Heart right ventricle (tissue), 16 donors: ENCODE measurements at regions not wholly inside any gene's neighbourhood (a gene's known extent, or its start where the extent isn't known, plus 50 kb on each side); places are given as distances from the start of the nearest gene placed in this dataset.
"Not testable (repeated sequence)": the region's sequence is repeated elsewhere in the genome, so short reads cannot be mapped to it uniquely, and the experiment has no call there.

Source experiments
- ATAC-seq, 8 donors: fragments of 200-7000 bp; cut with Tn5 transposase; one replicate each; pipeline ENCODE4 v1.9.1; 2020; ENCODE audit warnings: mild to moderate bottlenecking in 8 of 8, moderate library complexity in 8 of 8, moderate number of reproducible peaks in 1 of 8
- DNase-seq, 2 donors: peaks; one replicate each; pipeline ENCODE4 v3.0.0-alpha.2; 2020
- H3K27ac ChIP-seq, 10 donors: fragments of 200-600 bp; sonication (generic) in 2 of 10; one replicate each; pipeline versions ENCODE4 v1.5.0 to v1.8.0; 2020 to 2022; ENCODE audit warnings: mild to moderate bottlenecking in 3 of 10
- H3K27me3 ChIP-seq, 7 donors: fragments of 200-600 bp; one replicate each; pipeline ENCODE4 v1.8.0; 2021 to 2022; ENCODE audit warnings: mild to moderate bottlenecking in 2 of 7
- H3K36me3 ChIP-seq, 9 donors: fragments of 200-600 bp; sonication (generic) in 1 of 9; one replicate each; pipeline versions ENCODE4 v1.5.0 to v1.8.0; 2020 to 2022; ENCODE audit warnings: mild to moderate bottlenecking in 2 of 9
- H3K4me1 ChIP-seq, 9 donors: fragments of 200-600 bp; sonication (generic) in 1 of 9; one replicate each; pipeline versions ENCODE4 v1.5.0 to v1.8.0; 2020 to 2022; ENCODE audit warnings: mild to moderate bottlenecking in 4 of 9
- H3K4me3 ChIP-seq, 10 donors: fragments of 200-600 bp; sonication (generic) in 2 of 10; one replicate each; pipeline versions ENCODE4 v1.5.0 to v1.8.0; 2020 to 2022; ENCODE audit warnings: mild to moderate bottlenecking in 7 of 10, moderate library complexity in 2 of 10
- H3K9me3 ChIP-seq, 11 donors: fragments of 200-600 bp in 10 of 11; sonication (generic) in 2 of 11; one replicate each; pipeline versions ENCODE4 v1.5.0 to v1.8.0; 2013 to 2022; ENCODE audit warnings: mild to moderate bottlenecking in 2 of 11, control low read depth in 1 of 11, moderate library complexity in 1 of 11
- CTCF ChIP-seq, 9 donors: fragments of 200-600 bp; sonication (generic) in 2 of 9; IDR thresholded peaks; one replicate each; pipeline versions ENCODE4 v1.5.0 to v1.8.0; 2021 to 2022; ENCODE audit warnings: antibody characterized with exemption in 9 of 9, mild to moderate bottlenecking in 5 of 9, moderate library complexity in 1 of 9
- WGBS, 2 donors: extraction: QIAGEN DNeasy Blood & Tissue Kit; methylation state at CpG; one replicate each; pipeline ENCODE4 v1.1.7; 2013; ENCODE audit warnings: inconsistent platforms in 1 of 2; 5-methylcytosine and 5-hydroxymethylcytosine counted together
- intact Hi-C, 10 donors: fragments of 100-400 bp; cut with DNase I; formaldehyde crosslinking; loops; one replicate each; pipeline versions ENCODE4 v1.11.1 to v1.14.2; 2022
- donor health status: Arrhythmogenic right ventricular cardiomyopathy.
- donor health status: ischemic (EF 13 %, LVEDD 7.1; RV severe dilation, severe dysfunction).
- donor health status: healthy with polysubstance abuse.
- donor health status: DM: no; HTN: yes; CAD: no.
- donor health status: DM: no; HTN: no; CAD: no.
- donor health status: ischemic (EF 25% LVEDD 6.9; RV normal size, moderate dysfunction).
- donor health status: ischemic (EF 25% LVEDD 5.7; RV mildly dilated, moderate dysfunction).
- donor health status: healthy.
- donor health status: DM: yes; HTN: yes; CAD: no.
- donor health status: Ischemic cardiomyopathy.
- donor health status: ischemic (EF 35%, LVEDD 5.7; RV mildly dilated, moderate dysfunction).
- donor health status: nonischemic (EF 11% LVEDD 7.7; RV severe dilation, severe dysfunction).
- donor health status: DM: yes; HTN: yes; CAD: no.
- donor health status: PGD.
- donor health status: ischemic (EF 29% LVEDD 5.4; RV normal size, mild dysfunction).
- donor health status: nonischemic (EF 23%, LVEDD 6.1; RV moderate dilation, normal function).

GRCh38 chr20:33929917-33930316, 63.8 kb upstream of the RALY start:
- TF ChIP-seq CTCF (IDR thresholded peaks at IDR 0.05): no peak
- H3K27ac ChIP-seq: no peak overlapping the region
- intact Hi-C loops: loop anchor here in 9 of 10 donors (5.0 to 10.0 kb wide), 4 partner anchors 137 to 197 kb away; no protein-coding TSS in a partner anchor
- no peaks in the 10 kb centered on the region for H3K36me3 ChIP-seq
- H3K27me3 ChIP-seq: no peaks in the 10 kb centered on the region
- H3K4me3 ChIP-seq: no peak overlapping the region
- no peak for ATAC-seq
- DNase-seq: no peak
- H3K9me3 ChIP-seq: no peaks in the 10 kb centered on the region
- peaks cover 0 to 4% (median 0%) of the 10 kb centered on the region in 9 donors for H3K4me1 ChIP-seq
- 65 to 66% methylated on average over 6 of the region's 6 CpGs for WGBS, 2 donors

GRCh38 chr20:33933469-33933909, 60.2 kb upstream of the RALY start:
- H3K27me3 ChIP-seq: no peaks in the 10 kb centered on the region
- TF ChIP-seq CTCF (IDR thresholded peaks at IDR 0.05): peak; percentile 35 to 69 (median 59)
- H3K36me3 ChIP-seq: no peaks in the 10 kb centered on the region
- H3K4me3 ChIP-seq: no peak overlapping the region
- WGBS, 2 donors: 56 to 65% methylated on average over 5 of the region's 5 CpGs
- intact Hi-C loops: loop anchor here in 9 of 10 donors (2.0 to 10.0 kb wide), 5 partner anchors 134 to 195 kb away; no protein-coding TSS in a partner anchor
- peak; percentile 34 to 65 for DNase-seq
- peak; percentile 81 to 97 (median 89) for ATAC-seq
- peaks cover 0 to 4% (median 0%) of the 10 kb centered on the region in 9 donors for H3K4me1 ChIP-seq
- H3K9me3 ChIP-seq: no peaks in the 10 kb centered on the region
- peak overlapping the region in 1 of 10 donors; percentile 26 for H3K27ac ChIP-seq

GRCh38 chr20:33936656-33937055, 57.1 kb upstream of the RALY start:
- ATAC-seq (no peak), DNase-seq (no peak)
- Histone ChIP-seq H3K27me3 (no peaks in the 10 kb centered on the region), H3K36me3 (no peaks in the 10 kb centered on the region), H3K27ac (no peak overlapping the region), H3K4me3 (no peak overlapping the region), H3K9me3 (no peaks in the 10 kb centered on the region), H3K4me1 (peaks cover 0 to 4% (median 0%) of the 10 kb centered on the region in 9 donors)
- no peak for TF ChIP-seq CTCF (IDR thresholded peaks at IDR 0.05)
- 79 to 88% methylated on average over 5 of the region's 5 CpGs for WGBS, 2 donors
- intact Hi-C loops: loop anchor here in 2 of 10 donors (10.0 kb wide), 1 partner anchor 188 kb away; no protein-coding TSS in a partner anchor

GRCh38 chr20:33939031-33939430, 54.7 kb upstream of the RALY start:
- not testable (repeated sequence) for H3K4me3 ChIP-seq, H3K27ac ChIP-seq, DNase-seq, H3K4me1 ChIP-seq, H3K27me3 ChIP-seq, H3K36me3 ChIP-seq, H3K9me3 ChIP-seq
- intact Hi-C loops: loop anchor here in 2 of 10 donors (10.0 kb wide), 1 partner anchor 186 kb away; no protein-coding TSS in a partner anchor
- 87 to 91% methylated on average over 5 of the region's 5 CpGs for WGBS, 2 donors
- peak in 1 of 8 donors; percentile 65 for ATAC-seq

- Histone ChIP-seq H3K27ac (no peak overlapping the region), H3K4me3 (no peak overlapping the region), H3K4me1 (no peaks in the 10 kb centered on the region), H3K27me3 (no peaks in the 10 kb centered on the region), H3K36me3 (no peaks in the 10 kb centered on the region), H3K9me3 (no peaks in the 10 kb centered on the region)
- WGBS, 2 donors: 95 to 99% methylated on average over 3 of the region's 3 CpGs
- intact Hi-C loops: loop anchor here in 1 of 10 donors (10.0 kb wide), 1 partner anchor 134 kb away; no protein-coding TSS in a partner anchor
- DNase-seq (no peak), ATAC-seq (no peak)
- no peak for TF ChIP-seq CTCF (IDR thresholded peaks at IDR 0.05)
Observed at GRCh38 chr20:33940666-33941065, 53.0 kb upstream of the RALY start.
